ENCODE measurements at regions not wholly inside any gene's neighbourhood (a gene's known extent, or its start where the extent isn't known, plus 50 kb on each side); places are given as distances from the start of the nearest gene placed in this dataset.

DNA sequence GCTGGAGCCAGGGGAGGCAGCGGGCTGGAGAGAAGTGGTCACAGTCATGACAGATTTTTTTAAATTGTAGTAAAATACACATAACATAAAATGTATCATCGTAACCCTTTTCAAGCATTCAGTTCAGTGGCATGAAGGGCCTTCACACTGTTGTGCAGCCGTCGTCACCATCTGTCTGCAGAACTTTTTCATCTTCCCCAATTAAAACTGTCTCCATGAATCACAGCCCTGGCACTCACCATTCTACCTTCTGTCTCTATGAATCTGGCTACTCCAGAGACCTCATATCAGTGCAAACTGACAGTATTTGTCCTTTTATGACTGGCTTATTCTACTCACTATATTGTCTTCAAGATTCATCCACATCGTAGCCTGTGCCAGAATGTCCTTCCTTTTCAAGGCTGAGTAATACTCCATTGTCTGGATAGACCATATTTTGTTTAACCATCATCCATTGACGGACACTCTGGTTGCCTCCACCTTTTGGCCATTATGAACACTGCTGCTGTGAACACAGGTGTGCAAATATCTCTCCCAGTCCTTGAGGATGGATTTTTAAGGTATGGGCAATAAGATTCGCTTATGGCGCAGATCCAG, 91.5 kb upstream of the NCOR2 start:
- POLR2A ChIA-PET, result no interaction called here
- Mint-ChIP-seq H3K27ac (no peak overlapping the region), H3K27me3 (peaks cover 0 to 2% (median 0%) of the 10 kb centered on the region in 5 donors), H3K9me3 (peaks cover 0 to 11% (median 0%) of the 10 kb centered on the region in 9 donors), H3K4me3 (no peak overlapping the region), H3K36me3 (no peaks in the 10 kb centered on the region), H3K4me1 (peaks cover 0 to 3% (median under 1%) of the 10 kb centered on the region in 4 donors)
- DNase-seq (no peak), ATAC-seq (no peak)

DNA sequence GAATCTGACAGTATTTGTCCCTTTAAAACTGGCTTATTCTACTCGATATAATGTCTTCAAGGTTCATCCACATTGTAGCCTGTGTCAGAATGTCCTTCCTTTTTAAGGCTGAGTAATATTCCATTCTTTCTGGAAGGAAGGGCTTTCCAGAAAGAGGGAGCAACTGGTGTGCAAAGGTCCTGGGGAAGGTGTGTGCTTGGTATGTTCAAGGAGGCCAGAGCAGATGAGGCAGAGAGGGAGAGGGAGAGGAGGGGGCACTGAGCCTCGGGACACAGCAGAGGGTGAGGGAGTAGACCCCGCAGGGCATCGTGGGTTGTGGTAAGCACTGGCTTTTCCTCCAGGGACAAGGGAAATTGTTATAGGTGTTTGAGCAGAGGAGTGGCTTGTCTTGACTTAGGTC, 90.9 kb upstream of the NCOR2 start:
- Mint-ChIP-seq H3K4me3 (no peak overlapping the region), H3K27me3 (peaks cover 0 to 2% (median 0%) of the 10 kb centered on the region in 5 donors), H3K9me3 (peaks cover 0 to 9% (median 0%) of the 10 kb centered on the region in 9 donors), H3K36me3 (no peaks in the 10 kb centered on the region), H3K4me1 (peaks cover 2 to 4% (median 3%) of the 10 kb centered on the region in 4 donors), H3K27ac (no peak overlapping the region)
- ATAC-seq (no peak), DNase-seq (no peak)
- POLR2A ChIA-PET, result no interaction called here

DNA sequence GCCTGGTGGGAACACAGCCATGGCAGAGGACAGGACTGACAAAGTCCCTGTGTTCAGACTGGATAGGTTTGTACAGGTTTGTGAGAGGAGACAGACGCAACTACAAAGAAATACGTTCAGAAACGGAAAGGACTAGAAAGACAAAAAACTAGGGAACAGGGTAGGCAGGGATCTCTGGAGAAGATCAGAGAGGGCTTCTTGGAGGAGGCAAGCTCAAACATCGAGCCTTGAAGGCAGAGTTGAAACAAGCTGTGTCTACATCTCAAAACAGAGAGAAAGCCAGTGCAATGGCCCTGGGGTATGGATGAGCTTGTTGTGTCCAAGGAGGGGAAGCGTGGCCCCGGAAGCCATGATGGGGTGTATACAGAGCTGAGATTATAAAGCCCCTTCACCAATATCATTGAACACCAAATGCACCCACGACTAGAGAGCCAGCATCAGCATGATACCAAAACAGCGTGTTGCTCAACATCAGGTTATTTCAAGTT, 89.6 kb upstream of the NCOR2 start:
- Mint-ChIP-seq H3K9me3 (peaks cover 0 to 1% (median 0%) of the 10 kb centered on the region in 9 donors), H3K36me3 (no peaks in the 10 kb centered on the region), H3K4me1 (peaks cover 3 to 6% (median 4%) of the 10 kb centered on the region in 4 donors), H3K27me3 (peaks cover 0 to 2% (median 0%) of the 10 kb centered on the region in 5 donors), H3K4me3 (no peak overlapping the region), H3K27ac (no peak overlapping the region)
- POLR2A ChIA-PET, result no interaction called here
- no peak for ATAC-seq
- no peak for DNase-seq

DNA sequence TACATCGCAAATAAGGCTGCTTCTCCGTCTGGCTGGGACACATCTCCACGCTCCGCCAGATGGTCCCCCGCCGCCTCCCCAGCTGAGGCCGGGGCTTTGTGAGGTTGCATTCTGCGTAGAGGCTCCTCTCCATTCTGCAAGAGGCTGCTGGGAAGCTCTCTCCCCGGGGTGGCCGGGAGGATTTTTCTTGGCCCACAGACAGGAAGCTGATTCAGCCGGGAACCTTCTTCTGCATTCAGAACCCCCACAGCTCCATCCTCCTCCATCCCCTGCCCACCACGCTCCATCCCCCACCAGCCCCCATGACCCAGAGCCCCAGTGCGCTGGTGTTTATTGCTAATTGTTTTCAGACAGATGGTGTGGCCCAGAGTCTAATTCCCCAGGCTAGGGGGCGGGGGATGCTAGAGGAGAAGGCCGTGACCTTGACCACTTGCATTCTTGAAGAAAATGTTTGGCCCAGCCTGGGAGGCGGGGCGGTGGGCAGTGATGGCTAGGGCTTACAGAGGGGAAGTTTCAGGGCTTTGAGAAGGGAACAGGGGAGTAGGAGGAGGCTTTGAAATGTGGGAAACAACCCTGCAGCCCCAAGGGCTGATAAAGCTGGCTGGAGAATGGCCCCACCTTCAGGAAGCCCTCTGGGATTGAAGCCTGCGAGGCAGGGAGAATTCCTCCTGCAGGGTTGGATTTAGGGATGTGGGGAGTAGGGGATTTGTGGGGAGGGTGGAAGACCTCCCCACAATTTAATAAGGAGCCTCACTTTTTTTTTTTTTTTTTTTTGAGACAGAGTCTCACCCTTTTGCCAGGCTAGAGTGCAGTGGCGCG, 88.5 kb upstream of the NCOR2 start:
- Mint-ChIP-seq H3K4me1 (peaks cover 3 to 6% (median 4%) of the 10 kb centered on the region in 4 donors), H3K27me3 (peaks cover 0 to 2% (median 0%) of the 10 kb centered on the region in 5 donors), H3K4me3 (no peak overlapping the region), H3K9me3 (no peaks in the 10 kb centered on the region), H3K27ac (peak overlapping the region in 2 of 10 donors; percentile 22 to 41), H3K36me3 (no peaks in the 10 kb centered on the region)
- DNase-seq (no peak), ATAC-seq (no peak)
- POLR2A ChIA-PET, result no interaction called here

DNA sequence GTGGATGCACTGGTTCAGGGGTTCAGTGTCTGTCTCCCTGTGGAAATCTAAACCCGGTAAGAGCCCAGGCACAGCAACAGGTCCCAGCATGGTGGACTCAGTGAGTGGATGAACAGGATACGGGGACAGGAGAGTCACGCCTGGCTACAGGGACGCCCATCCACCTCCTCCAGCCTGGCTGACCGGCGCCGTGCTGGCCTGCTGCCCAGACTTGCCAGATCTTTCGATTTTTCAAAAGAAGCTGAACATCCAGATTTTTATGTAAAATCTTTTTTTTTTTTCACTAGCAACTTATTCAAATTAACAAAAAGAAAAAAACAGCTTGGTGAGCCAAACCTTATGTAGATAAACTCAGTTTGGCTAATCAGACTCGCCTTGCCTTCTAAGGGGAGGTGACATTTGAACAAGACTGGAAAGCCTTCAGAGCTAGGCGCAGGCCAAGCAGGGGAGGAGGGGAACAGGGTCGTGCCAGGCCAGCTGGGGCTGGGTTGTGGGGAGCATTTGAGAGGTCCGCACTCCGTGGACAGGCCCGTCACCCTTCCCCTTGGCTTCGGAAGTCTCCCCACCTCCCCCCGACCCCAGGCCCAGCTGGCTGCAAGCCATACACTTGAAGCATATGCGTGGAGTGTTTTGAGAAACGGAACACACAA, 87.8 kb upstream of the NCOR2 start:
- peaks cover 0 to 4% (median 0%) of the 10 kb centered on the region in 3 donors for H3K36me3 Mint-ChIP-seq
- H3K9me3 Mint-ChIP-seq, result peaks cover 0 to 4% (median 0%) of the 10 kb centered on the region in 9 donors
- H3K27me3 Mint-ChIP-seq, result peaks cover 0 to 2% (median 0%) of the 10 kb centered on the region in 5 donors
- H3K27ac Mint-ChIP-seq, result no peak overlapping the region
- H3K4me1 Mint-ChIP-seq, result peaks cover 3 to 6% (median 4%) of the 10 kb centered on the region in 4 donors
- ATAC-seq (no peak), DNase-seq (no peak)
- POLR2A ChIA-PET, result no interaction called here
- no peak overlapping the region for H3K4me3 Mint-ChIP-seq

DNA sequence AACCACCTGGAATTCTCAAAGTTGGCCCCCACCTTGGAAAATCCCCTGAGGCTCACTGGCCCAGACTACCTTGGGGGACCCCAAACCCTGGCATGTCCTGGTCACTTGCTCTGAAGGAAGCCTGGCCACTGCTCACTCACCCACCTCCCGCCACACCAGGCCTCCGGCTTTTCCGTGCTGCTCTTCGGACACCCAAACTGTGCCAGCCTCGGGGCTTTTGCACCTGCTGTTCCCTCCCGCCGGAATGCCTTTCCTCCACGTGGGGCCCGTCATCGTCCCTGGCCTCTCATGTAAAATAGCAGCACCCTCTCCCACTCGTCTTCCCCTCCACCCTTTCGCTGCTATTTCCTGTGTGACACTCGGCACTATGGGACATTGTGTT, 87.2 kb upstream of the NCOR2 start:
- Mint-ChIP-seq H3K9me3 (peaks cover 0 to 8% (median 0%) of the 10 kb centered on the region in 9 donors), H3K4me3 (no peak overlapping the region), H3K27ac (no peak overlapping the region), H3K36me3 (peaks cover 0 to 4% (median 0%) of the 10 kb centered on the region in 3 donors), H3K27me3 (peaks cover 0 to 2% (median 0%) of the 10 kb centered on the region in 5 donors), H3K4me1 (peaks cover 3 to 6% (median 4%) of the 10 kb centered on the region in 4 donors)
- POLR2A ChIA-PET, result no interaction called here
- DNase-seq, result no peak
- no peak for ATAC-seq

DNA sequence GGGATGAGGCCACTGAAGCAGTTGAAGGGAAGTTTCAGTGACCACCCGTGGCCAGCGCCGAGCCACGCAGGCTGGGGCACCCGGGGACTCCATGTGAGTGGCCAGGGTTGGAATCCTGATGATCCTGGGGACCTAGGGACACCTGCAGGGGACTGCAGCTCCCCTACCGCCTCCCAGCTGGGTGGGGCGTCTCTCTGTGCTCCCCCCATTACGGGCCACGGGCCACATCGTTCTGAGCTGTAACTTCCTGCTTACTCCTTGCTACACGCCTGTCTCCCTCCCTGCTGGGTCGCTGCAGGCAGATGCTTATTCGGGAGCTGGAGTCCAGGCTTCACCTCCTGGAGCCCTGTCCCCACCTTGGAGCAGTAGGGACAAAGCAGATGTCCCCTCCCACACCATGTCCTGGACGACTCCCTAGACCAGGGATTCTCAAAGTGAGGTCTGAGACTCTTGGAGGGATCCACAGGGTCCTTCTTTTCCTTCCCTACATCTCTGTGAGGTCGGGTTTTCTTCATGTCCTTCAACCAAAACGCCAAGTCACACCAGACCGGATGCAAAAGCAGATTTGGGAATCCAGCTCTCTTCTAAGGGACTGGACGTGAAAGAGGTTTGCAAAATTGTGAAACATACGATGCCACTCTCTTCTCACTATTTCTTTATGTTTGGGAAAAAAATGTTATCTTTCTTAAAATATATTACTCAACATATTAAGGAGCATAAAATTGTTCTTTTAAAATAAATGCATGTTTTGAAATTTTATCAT, 85.9 kb upstream of the NCOR2 start:
- ATAC-seq, result no peak
- Mint-ChIP-seq H3K4me1 (peaks cover 3 to 6% (median 4%) of the 10 kb centered on the region in 4 donors), H3K27me3 (peaks cover 0 to 2% (median 0%) of the 10 kb centered on the region in 5 donors), H3K4me3 (no peak overlapping the region), H3K9me3 (peaks cover 0 to 18% (median 6%) of the 10 kb centered on the region in 9 donors), H3K27ac (peak overlapping the region in 1 of 10 donors; percentile 53), H3K36me3 (peaks cover 0 to 13% (median 7%) of the 10 kb centered on the region in 3 donors)
- POLR2A ChIA-PET, result interaction anchor here (0.6 to 0.7 kb wide), 2 partner anchors 9 to 101 kb away, joined by 3 to 4 read pairs; no protein-coding TSS in a partner anchor
- no peak for DNase-seq

DNA sequence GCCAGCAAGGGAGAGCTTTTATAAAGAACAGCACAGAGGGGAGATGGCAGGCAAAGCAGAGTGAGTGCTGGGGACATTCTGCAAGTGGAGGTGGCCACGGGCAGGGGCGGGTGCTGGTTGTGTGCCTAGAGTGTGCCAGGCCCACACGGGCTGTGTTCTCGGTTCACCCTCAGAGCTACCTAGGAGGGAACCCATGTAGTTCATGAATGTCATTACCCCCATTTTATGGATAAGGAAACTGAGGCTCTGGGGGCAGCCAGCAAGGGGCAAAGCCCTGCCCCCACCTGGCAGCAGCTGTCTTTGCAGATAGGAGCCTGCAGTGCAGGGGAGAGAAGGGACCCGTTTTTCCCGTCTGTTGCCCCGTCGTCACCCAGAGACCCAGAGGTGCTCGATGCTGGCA, 85.2 kb upstream of the NCOR2 start:
- DNase-seq (no peak), ATAC-seq (no peak)
- Mint-ChIP-seq H3K9me3 (peaks cover 0 to 22% (median 8%) of the 10 kb centered on the region in 9 donors), H3K36me3 (peaks cover 0 to 17% (median 8%) of the 10 kb centered on the region in 3 donors), H3K27me3 (peaks cover 0 to 2% (median 0%) of the 10 kb centered on the region in 5 donors), H3K4me3 (no peak overlapping the region), H3K4me1 (peaks cover 4 to 11% (median 5%) of the 10 kb centered on the region in 4 donors), H3K27ac (no peak overlapping the region)
- POLR2A ChIA-PET, result no interaction called here

DNA sequence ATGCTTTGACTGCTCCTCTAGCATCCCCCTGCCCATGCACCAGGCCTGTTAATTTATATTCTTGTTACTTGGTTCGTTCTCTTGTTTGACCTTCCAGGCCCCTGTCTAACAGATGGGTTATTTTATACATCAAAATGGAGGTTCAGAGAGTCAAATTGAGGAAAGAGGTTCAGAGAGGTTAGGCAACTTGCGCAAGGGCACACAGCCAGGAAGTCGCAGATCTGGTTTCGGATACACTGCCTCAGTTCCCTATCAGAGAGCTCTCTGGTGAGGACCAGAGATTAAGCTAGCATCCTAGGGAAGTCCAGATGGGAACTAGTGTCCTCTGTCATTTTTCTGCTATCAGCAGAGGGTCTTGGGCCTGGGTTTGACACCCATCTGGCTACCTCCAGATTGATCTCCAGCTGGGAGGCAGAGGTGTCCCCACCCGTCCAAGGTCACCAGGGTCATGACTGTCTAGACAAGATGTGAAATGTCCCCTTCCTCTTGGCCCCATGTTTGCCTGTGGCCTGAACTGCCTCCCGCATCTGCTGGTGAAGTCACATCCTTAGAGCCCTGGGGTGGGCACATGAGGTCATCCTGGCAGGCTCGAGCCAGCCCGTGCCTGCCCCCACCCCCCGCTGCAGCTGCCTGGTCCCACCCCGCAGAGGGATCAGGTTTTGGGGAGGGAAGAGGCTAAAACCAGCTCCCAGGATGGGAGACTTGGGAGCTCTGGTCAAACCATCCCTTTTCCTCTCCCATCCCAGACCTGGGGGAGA, 84.3 kb upstream of the NCOR2 start:
- H3K27ac Mint-ChIP-seq, result no peak overlapping the region
- ATAC-seq (no peak), DNase-seq (no peak)
- POLR2A ChIA-PET, result no interaction called here
- peaks cover 0 to 2% (median 0%) of the 10 kb centered on the region in 5 donors for H3K27me3 Mint-ChIP-seq
- H3K36me3 Mint-ChIP-seq, result peaks cover 0 to 17% (median 8%) of the 10 kb centered on the region in 3 donors
- peaks cover 5 to 20% (median 9%) of the 10 kb centered on the region in 4 donors for H3K4me1 Mint-ChIP-seq
- H3K9me3 Mint-ChIP-seq, result peaks cover 0 to 22% (median 8%) of the 10 kb centered on the region in 9 donors
- no peak overlapping the region for H3K4me3 Mint-ChIP-seq

DNA sequence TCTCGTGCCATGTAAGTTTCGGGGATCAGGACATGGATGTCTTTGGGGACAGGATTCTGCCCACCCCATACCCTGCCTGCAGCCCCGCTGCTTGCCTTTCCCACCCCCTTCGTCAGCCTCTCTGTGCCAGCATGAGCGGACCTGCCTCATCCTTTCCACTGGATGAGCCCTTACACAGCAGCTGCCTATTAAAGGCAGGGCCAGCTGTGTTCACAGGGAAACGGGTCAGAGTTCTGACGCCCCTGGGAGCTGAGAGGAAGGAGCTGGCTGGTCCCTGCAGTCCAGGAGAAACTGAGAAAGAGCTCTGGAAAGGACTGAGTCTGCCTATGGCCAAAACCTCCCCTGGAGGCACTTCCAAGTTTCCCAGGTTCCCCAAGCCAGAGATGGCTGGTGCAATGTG, 83.5 kb upstream of the NCOR2 start:
- no peak overlapping the region for H3K27ac Mint-ChIP-seq
- POLR2A ChIA-PET, result interaction anchor here (0.7 kb wide), 1 partner anchor 73 kb away, joined by 4 read pairs; no protein-coding TSS in a partner anchor
- peaks cover 0 to 22% (median 8%) of the 10 kb centered on the region in 9 donors for H3K9me3 Mint-ChIP-seq
- peaks cover 8 to 28% (median 16%) of the 10 kb centered on the region in 4 donors for H3K4me1 Mint-ChIP-seq
- peaks cover 0 to 17% (median 8%) of the 10 kb centered on the region in 3 donors for H3K36me3 Mint-ChIP-seq
- ATAC-seq (no peak), DNase-seq (no peak)
- no peak overlapping the region for H3K4me3 Mint-ChIP-seq
- peaks cover 0 to 2% (median 0%) of the 10 kb centered on the region in 5 donors for H3K27me3 Mint-ChIP-seq

DNA sequence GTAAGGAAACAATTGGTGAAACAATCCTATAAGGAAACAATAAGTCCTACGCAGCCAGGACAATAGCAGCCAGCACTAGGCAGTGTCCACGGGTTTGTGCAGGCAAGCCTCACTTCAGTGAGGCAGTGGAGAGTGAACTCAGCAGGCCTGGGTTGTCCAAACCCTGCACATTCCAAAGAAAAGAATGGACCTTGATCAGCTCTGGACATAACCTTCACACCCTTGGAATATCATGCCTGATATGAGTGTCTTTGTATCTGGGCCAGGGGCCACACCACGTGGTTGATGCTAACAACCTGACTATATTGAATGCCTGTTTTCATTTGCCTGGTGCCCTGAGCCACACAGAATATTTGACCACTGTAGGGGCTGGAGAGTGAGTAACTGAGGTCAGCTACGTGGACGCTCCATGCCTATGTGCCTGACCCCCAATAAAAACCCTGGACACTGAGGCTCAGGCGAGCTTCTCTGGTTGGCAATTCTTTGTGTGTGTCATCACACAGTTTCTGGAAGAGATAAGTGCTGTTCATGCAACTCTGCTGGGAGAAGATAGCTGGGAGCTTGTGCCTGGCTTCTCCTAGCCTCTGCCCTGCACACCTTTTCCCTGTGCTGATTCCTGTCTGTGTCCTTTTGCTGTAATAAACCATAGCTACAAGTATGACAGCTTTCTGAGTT, 81.4 kb upstream of the NCOR2 start:
- POLR2A ChIA-PET, result no interaction called here
- ATAC-seq, result no peak
- DNase-seq, result no peak
- Mint-ChIP-seq H3K4me1 (peaks cover 12 to 39% (median 24%) of the 10 kb centered on the region in 4 donors), H3K9me3 (peaks cover 0 to 22% (median 8%) of the 10 kb centered on the region in 9 donors), H3K4me3 (peak overlapping the region in 1 of 10 donors; percentile 26), H3K27me3 (peaks cover 0 to 2% (median 0%) of the 10 kb centered on the region in 5 donors), H3K36me3 (peaks cover 0 to 17% (median 8%) of the 10 kb centered on the region in 3 donors), H3K27ac (peak overlapping the region in 1 of 10 donors; percentile 52)
